ENCODE measurements at regions not wholly inside any gene's neighbourhood (a gene's known extent, or its start where the extent isn't known, plus 50 kb on each side); places are given as distances from the start of the nearest gene placed in this dataset.

- Histone ChIP-seq H3K9ac (ENCODE audit: low read length) (no peak overlapping the region), H4K20me1 (ENCODE audit: control insufficient read depth, insufficient read depth, low read length, poor library complexity, severe bottlenecking) (no peaks in the 10 kb centered on the region), H3K9me3 (ENCODE audit: control extremely low read depth in 1 of 3, control insufficient read depth in 2 of 3, insufficient read depth in 1 of 3, low read length in 2 of 3) (peaks cover 0 to 46% (median 0%) of the 10 kb centered on the region in 3 donors), H3K36me3 (replicated peaks in 1 of 2; ENCODE audit: control extremely low read depth in 1 of 2, control insufficient read depth in 1 of 2, extremely low read depth in 1 of 2, insufficient read depth in 2 of 2, low read length in 1 of 2) (no peaks in the 10 kb centered on the region), H3K79me2 (ENCODE audit: control insufficient read depth, insufficient read depth, low read length) (no peaks in the 10 kb centered on the region), H3K27ac (ENCODE audit: low read length in 2 of 2) (no peak overlapping the region), H3K4me1 (ENCODE audit: control insufficient read depth in 2 of 2, insufficient read depth in 2 of 2, low read length in 2 of 2) (no peaks in the 10 kb centered on the region), H2AFZ (ENCODE audit: insufficient read depth, low read depth, low read length, poor library complexity, severe bottlenecking) (no peak overlapping the region), H3K4me2 (replicated peaks; ENCODE audit: low read depth, low read length, poor library complexity, severe bottlenecking) (no peak overlapping the region), H3K27me3 (replicated peaks in 1 of 4; ENCODE audit: control extremely low read depth in 1 of 4, control insufficient read depth in 3 of 4, insufficient read depth in 4 of 4, low read length in 3 of 4) (no peaks in the 10 kb centered on the region), H3K4me3 (ENCODE audit: control extremely low read depth in 1 of 5, extremely low read depth in 1 of 5, insufficient read depth in 1 of 5, low read depth in 2 of 5, low read length in 4 of 5) (no peak overlapping the region)
- no peak for TF ChIP-seq CTCF (IDR thresholded peaks at IDR 0.05)
- TF ChIP-seq EZH2 (IDR thresholded peaks at IDR 0.05; ENCODE audit: borderline replicate concordance, insufficient read depth, low read depth, low read length, poor library complexity, severe bottlenecking) = no peak
- Mint-ChIP-seq H3K4me3 (no peak overlapping the region), H3K4me1 (no peaks in the 10 kb centered on the region), H3K9me3 (ENCODE audit: insufficient read depth) (peaks cover 3% of the 10 kb centered on the region), H3K27me3 (no peaks in the 10 kb centered on the region), H3K27ac (no peak overlapping the region)
- no peak for DNase-seq
- POLR2A ChIA-PET = no interaction called here
- intact Hi-C loops (cut with micrococcal nuclease) = no loop called here
- CTCF ChIA-PET = no interaction called here
- WGBS (ENCODE audit: insufficient coverage) = 90% methylated on average over 5 of the region's 5 CpGs
- ATAC-seq (ENCODE audit: low read depth) = no peak
These were observed 105.7 kb upstream of the VSTM2B start for GRCh38 chr19:29420065-29420464.

- Mint-ChIP-seq H3K9me3 (ENCODE audit: insufficient read depth) (peaks cover 3% of the 10 kb centered on the region), H3K27me3 (no peaks in the 10 kb centered on the region), H3K4me3 (no peak overlapping the region), H3K4me1 (no peaks in the 10 kb centered on the region), H3K27ac (no peak overlapping the region)
- Histone ChIP-seq H3K9me3 (ENCODE audit: control extremely low read depth in 1 of 3, control insufficient read depth in 2 of 3, insufficient read depth in 1 of 3, low read length in 2 of 3) (peaks cover 0 to 51% (median 0%) of the 10 kb centered on the region in 3 donors), H3K27me3 (replicated peaks in 1 of 4; ENCODE audit: control extremely low read depth in 1 of 4, control insufficient read depth in 3 of 4, insufficient read depth in 4 of 4, low read length in 3 of 4) (no peaks in the 10 kb centered on the region), H3K79me2 (ENCODE audit: control insufficient read depth, insufficient read depth, low read length) (no peaks in the 10 kb centered on the region), H3K9ac (ENCODE audit: low read length) (no peak overlapping the region), H3K36me3 (replicated peaks in 1 of 2; ENCODE audit: control extremely low read depth in 1 of 2, control insufficient read depth in 1 of 2, extremely low read depth in 1 of 2, insufficient read depth in 2 of 2, low read length in 1 of 2) (no peaks in the 10 kb centered on the region), H3K4me1 (ENCODE audit: control insufficient read depth in 2 of 2, insufficient read depth in 2 of 2, low read length in 2 of 2) (no peaks in the 10 kb centered on the region), H3K4me2 (replicated peaks; ENCODE audit: low read depth, low read length, poor library complexity, severe bottlenecking) (no peak overlapping the region), H4K20me1 (ENCODE audit: control insufficient read depth, insufficient read depth, low read length, poor library complexity, severe bottlenecking) (no peaks in the 10 kb centered on the region), H2AFZ (ENCODE audit: insufficient read depth, low read depth, low read length, poor library complexity, severe bottlenecking) (no peak overlapping the region), H3K27ac (ENCODE audit: low read length in 2 of 2) (no peak overlapping the region), H3K4me3 (ENCODE audit: control extremely low read depth in 1 of 5, extremely low read depth in 1 of 5, insufficient read depth in 1 of 5, low read depth in 2 of 5, low read length in 4 of 5) (no peak overlapping the region)
- no peak for ATAC-seq (ENCODE audit: low read depth)
- DNase-seq = no peak
- TF ChIP-seq CTCF (IDR thresholded peaks at IDR 0.05) (no peak), EZH2 (IDR thresholded peaks at IDR 0.05; ENCODE audit: borderline replicate concordance, insufficient read depth, low read depth, low read length, poor library complexity, severe bottlenecking) (no peak)
- ChIA-PET POLR2A (no interaction called here), CTCF (no interaction called here)
- intact Hi-C loops (cut with micrococcal nuclease) = no loop called here
- 79% methylated on average over 21 of the region's 22 CpGs for WGBS (ENCODE audit: insufficient coverage)
These were observed 105.2 kb upstream of the VSTM2B start for GRCh38 chr19:29420482-29421195.
